Mesothelial cell of epicardium (in vitro differentiated cells): ENCODE measurements at regions not wholly inside any gene's neighbourhood (a gene's known extent, or its start where the extent isn't known, plus 50 kb on each side); places are given as distances from the start of the nearest gene placed in this dataset.
A peak's percentile ranks its signal among the peaks of the same experiment; 100 is the strongest.
"Not testable (repeated sequence)": the region's sequence is repeated elsewhere in the genome, so short reads cannot be mapped to it uniquely, and the experiment has no call there.

ENCODE experiments used
- DNase-seq, 2 experiments: peaks; one replicate each; pipeline ENCODE4 v3.0.0; 2021; ENCODE audit warnings: low spot score in 2 of 2; ENCODE audit not compliant: unreplicated experiment in 2 of 2
- H3K27ac Mint-ChIP-seq: 2 replicates; pipeline ENCODE4 v1.8.0; 2021; ENCODE audit warnings: mixed read lengths
- H3K27me3 Mint-ChIP-seq: 2 replicates; pipeline ENCODE4 v1.8.0; 2021; ENCODE audit warnings: low read depth, mixed read lengths
- H3K36me3 Mint-ChIP-seq: 2 replicates; pipeline ENCODE4 v1.8.0; 2021; ENCODE audit warnings: mixed read lengths
- H3K4me1 Mint-ChIP-seq: 2 replicates; pipeline ENCODE4 v1.8.0; 2021; ENCODE audit warnings: mixed read lengths
- H3K4me3 Mint-ChIP-seq: 2 replicates; pipeline ENCODE4 v1.8.0; 2021; ENCODE audit warnings: mild to moderate bottlenecking, moderate library complexity, mixed read lengths
- H3K9me3 Mint-ChIP-seq: 2 replicates; pipeline ENCODE4 v1.8.0; 2021; ENCODE audit warnings: mixed read lengths
- CTCF ChIP-seq: fragments of 200-600 bp; sonication (generic); IDR thresholded peaks from one replicate; pipeline ENCODE4 v1.5.0; 2021; ENCODE audit warnings: antibody characterized with exemption; ENCODE audit not compliant: unreplicated experiment

- no peak for TF ChIP-seq CTCF
- peaks cover 20% of the 10 kb centered on the region for H3K4me1 Mint-ChIP-seq
- H3K27ac Mint-ChIP-seq = no peak overlapping the region
- DNase-seq = no peak
- H3K27me3 Mint-ChIP-seq = peaks cover 4% of the 10 kb centered on the region
- no peak overlapping the region for H3K4me3 Mint-ChIP-seq
- peaks cover 7% of the 10 kb centered on the region for H3K9me3 Mint-ChIP-seq
- H3K36me3 Mint-ChIP-seq = no peaks in the 10 kb centered on the region
Measured at GRCh38 chr1:184189361-184189760, 137.8 kb downstream of the TSEN15 start.

- H3K4me3 Mint-ChIP-seq = no peak overlapping the region
- TF ChIP-seq CTCF = no peak
- peaks cover 7% of the 10 kb centered on the region for H3K9me3 Mint-ChIP-seq
- no peaks in the 10 kb centered on the region for H3K36me3 Mint-ChIP-seq
- no peak overlapping the region for H3K27ac Mint-ChIP-seq
- H3K4me1 Mint-ChIP-seq = peaks cover 26% of the 10 kb centered on the region
- H3K27me3 Mint-ChIP-seq = peaks cover 4% of the 10 kb centered on the region
- no peak for DNase-seq
Measured at GRCh38 chr1:184190616-184191015, 139.1 kb downstream of the TSEN15 start.

GRCh38 chr1:184191181-184191621 is 139.7 kb downstream of the TSEN15 start:
- Mint-ChIP-seq H3K27ac (no peak overlapping the region), H3K36me3 (no peaks in the 10 kb centered on the region), H3K4me1 (peaks cover 26% of the 10 kb centered on the region), H3K9me3 (peaks cover 7% of the 10 kb centered on the region), H3K27me3 (peaks cover 4% of the 10 kb centered on the region), H3K4me3 (no peak overlapping the region)
- no peak for TF ChIP-seq CTCF
- peak; percentile 30 to 56 for DNase-seq

- DNase-seq = no peak
- H3K27me3 Mint-ChIP-seq = peaks cover 4% of the 10 kb centered on the region
- peaks cover 26% of the 10 kb centered on the region for H3K4me1 Mint-ChIP-seq
- H3K36me3 Mint-ChIP-seq = no peaks in the 10 kb centered on the region
- no peaks in the 10 kb centered on the region for H3K9me3 Mint-ChIP-seq
- H3K27ac Mint-ChIP-seq = no peak overlapping the region
- no peak for TF ChIP-seq CTCF
- H3K4me3 Mint-ChIP-seq = no peak overlapping the region
Measured at GRCh38 chr1:184192796-184193195, 141.3 kb downstream of the TSEN15 start.

- Mint-ChIP-seq H3K4me1 (peaks cover 26% of the 10 kb centered on the region), H3K4me3 (no peak overlapping the region)
- TF ChIP-seq CTCF = no peak
Measured at GRCh38 chr1:184193451-184193850, 141.9 kb downstream of the TSEN15 start.

GRCh38 chr1:184194236-184194635 is 142.7 kb downstream of the TSEN15 start:
- H3K4me1 Mint-ChIP-seq = peaks cover 26% of the 10 kb centered on the region
- DNase-seq = no peak
- peak overlapping the region; percentile 10 for H3K27ac Mint-ChIP-seq
- H3K27me3 Mint-ChIP-seq = peaks cover 4% of the 10 kb centered on the region
- no peaks in the 10 kb centered on the region for H3K9me3 Mint-ChIP-seq
- no peaks in the 10 kb centered on the region for H3K36me3 Mint-ChIP-seq
- H3K4me3 Mint-ChIP-seq = no peak overlapping the region
- no peak for TF ChIP-seq CTCF

More at GRCh38 chr1:184193451-184193850, 141.9 kb downstream of the TSEN15 start:
- H3K27me3 Mint-ChIP-seq = peaks cover 4% of the 10 kb centered on the region
- no peak overlapping the region for H3K27ac Mint-ChIP-seq
- DNase-seq = no peak
- no peaks in the 10 kb centered on the region for H3K36me3 Mint-ChIP-seq
- no peaks in the 10 kb centered on the region for H3K9me3 Mint-ChIP-seq

GRCh38 chr1:184195722-184196121 is 144.2 kb downstream of the TSEN15 start:
- not testable (repeated sequence) for H3K27ac Mint-ChIP-seq, H3K36me3 Mint-ChIP-seq, DNase-seq, H3K9me3 Mint-ChIP-seq, H3K4me3 Mint-ChIP-seq, H3K27me3 Mint-ChIP-seq
- peaks cover 24% of the 10 kb centered on the region for H3K4me1 Mint-ChIP-seq
